Mucosa of rectum (tissue), 2 donors: ENCODE measurements at regions not wholly inside any gene's neighbourhood (a gene's known extent, or its start where the extent isn't known, plus 50 kb on each side); places are given as distances from the start of the nearest gene placed in this dataset.

Source experiments
- H3K27ac ChIP-seq, 2 donors: one replicate each; pipeline ENCODE4 v1.7.0; 2013; ENCODE audit warnings: inconsistent platforms in 2 of 2, low read depth in 2 of 2, low read length in 2 of 2
- H3K27me3 ChIP-seq, 2 donors: one replicate each; pipeline ENCODE4 v1.7.0; 2013; ENCODE audit warnings: low read length in 2 of 2; ENCODE audit not compliant: control insufficient read depth in 2 of 2, insufficient read depth in 2 of 2
- H3K36me3 ChIP-seq, 2 donors: one replicate each; pipeline ENCODE4 v1.7.0; 2013; ENCODE audit warnings: low read length in 2 of 2; ENCODE audit not compliant: control insufficient read depth in 2 of 2, insufficient read depth in 2 of 2
- H3K4me1 ChIP-seq, 2 donors: one replicate each; pipeline ENCODE4 v1.7.0; 2013; ENCODE audit warnings: low read length in 2 of 2, mild to moderate bottlenecking in 1 of 2; ENCODE audit not compliant: control insufficient read depth in 2 of 2, insufficient read depth in 2 of 2
- H3K4me3 ChIP-seq, 2 donors: one replicate each; pipeline ENCODE4 v1.7.0; 2013; ENCODE audit warnings: low read length in 2 of 2
- H3K9ac ChIP-seq, 2 donors: one replicate each; pipeline ENCODE4 v1.7.0; 2013; ENCODE audit warnings: low read length in 2 of 2, low read depth in 1 of 2, mild to moderate bottlenecking in 1 of 2
- H3K9me3 ChIP-seq, 2 donors: one replicate each; pipeline ENCODE4 v1.7.0; 2013; ENCODE audit warnings: low read length in 2 of 2; ENCODE audit not compliant: control insufficient read depth in 2 of 2
- donor health status: healthy.
- donor health status: Normal muscosa, but diverticular disease.

DNA sequence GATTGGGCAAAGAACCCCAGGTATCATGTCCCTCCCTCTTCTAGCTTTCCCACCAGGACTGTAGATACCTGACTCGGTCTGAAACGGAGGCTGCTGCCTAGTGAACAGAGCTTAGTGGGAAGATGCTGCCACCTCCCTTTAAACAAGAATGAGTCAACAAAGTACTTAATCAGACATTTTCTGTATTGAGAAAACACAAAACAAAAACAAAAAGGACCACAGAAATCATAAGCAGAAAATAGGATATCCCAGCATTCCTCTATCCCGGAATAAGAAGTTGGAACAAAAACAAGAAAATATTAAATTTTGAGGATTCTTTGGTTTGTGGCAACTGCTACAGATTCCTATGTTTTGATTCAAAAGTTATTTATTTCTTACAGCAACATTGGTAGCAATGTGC lies 51.7 kb upstream of the COL8A1 start:
- Histone ChIP-seq H3K9me3 (no peaks in the 10 kb centered on the region), H3K27me3 (no peaks in the 10 kb centered on the region), H3K4me3 (no peak overlapping the region), H3K36me3 (no peaks in the 10 kb centered on the region), H3K9ac (no peak overlapping the region), H3K27ac (no peak overlapping the region), H3K4me1 (no peaks in the 10 kb centered on the region)

DNA sequence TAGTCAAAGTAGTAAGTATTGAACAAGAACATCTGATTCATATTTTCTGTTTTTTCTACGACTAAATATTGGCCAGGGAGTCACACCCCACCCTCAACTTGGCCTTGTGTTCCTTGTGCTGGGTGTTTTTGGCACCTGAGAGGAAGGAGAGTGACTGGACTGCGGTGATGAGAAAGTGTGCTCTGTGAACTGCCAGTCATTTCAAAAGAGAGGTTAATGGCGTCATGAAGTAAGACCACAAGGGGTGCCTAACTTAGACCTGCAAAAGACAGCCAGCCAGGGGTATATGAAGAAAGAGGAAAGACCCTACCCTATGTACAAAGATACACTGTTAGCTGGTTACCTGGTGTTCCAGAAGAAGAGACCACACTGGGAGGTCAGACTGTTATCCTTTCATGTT lies 58.4 kb upstream of the COL8A1 start:
- H3K9ac ChIP-seq, result no peak overlapping the region
- no peak overlapping the region for H3K27ac ChIP-seq
- no peak overlapping the region for H3K4me3 ChIP-seq
- no peaks in the 10 kb centered on the region for H3K9me3 ChIP-seq
- no peaks in the 10 kb centered on the region for H3K36me3 ChIP-seq
- H3K27me3 ChIP-seq, result no peaks in the 10 kb centered on the region
- no peaks in the 10 kb centered on the region for H3K4me1 ChIP-seq

DNA sequence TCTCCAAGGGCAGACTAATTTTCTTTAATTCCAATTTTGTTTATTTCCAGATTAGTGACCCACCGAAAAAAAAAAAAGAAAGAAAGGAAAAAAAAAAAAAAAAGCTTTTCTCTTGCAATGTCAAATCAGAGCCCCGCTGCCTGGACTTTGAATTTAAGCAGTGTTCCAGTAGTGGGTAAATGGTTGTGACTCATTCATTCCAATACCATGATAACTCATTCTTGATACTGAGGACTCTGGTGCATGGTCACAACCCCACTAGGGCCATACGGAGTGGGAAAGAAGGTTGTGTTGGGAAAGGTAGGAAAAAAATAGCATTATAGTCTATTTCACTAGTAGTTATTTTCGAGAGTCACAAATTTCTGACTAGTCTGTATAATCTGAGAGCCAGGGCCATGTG lies 59.1 kb upstream of the COL8A1 start:
- Histone ChIP-seq H3K27me3 (no peaks in the 10 kb centered on the region), H3K4me1 (no peaks in the 10 kb centered on the region), H3K9ac (no peak overlapping the region), H3K27ac (no peak overlapping the region), H3K4me3 (no peak overlapping the region), H3K9me3 (no peaks in the 10 kb centered on the region), H3K36me3 (no peaks in the 10 kb centered on the region)

DNA sequence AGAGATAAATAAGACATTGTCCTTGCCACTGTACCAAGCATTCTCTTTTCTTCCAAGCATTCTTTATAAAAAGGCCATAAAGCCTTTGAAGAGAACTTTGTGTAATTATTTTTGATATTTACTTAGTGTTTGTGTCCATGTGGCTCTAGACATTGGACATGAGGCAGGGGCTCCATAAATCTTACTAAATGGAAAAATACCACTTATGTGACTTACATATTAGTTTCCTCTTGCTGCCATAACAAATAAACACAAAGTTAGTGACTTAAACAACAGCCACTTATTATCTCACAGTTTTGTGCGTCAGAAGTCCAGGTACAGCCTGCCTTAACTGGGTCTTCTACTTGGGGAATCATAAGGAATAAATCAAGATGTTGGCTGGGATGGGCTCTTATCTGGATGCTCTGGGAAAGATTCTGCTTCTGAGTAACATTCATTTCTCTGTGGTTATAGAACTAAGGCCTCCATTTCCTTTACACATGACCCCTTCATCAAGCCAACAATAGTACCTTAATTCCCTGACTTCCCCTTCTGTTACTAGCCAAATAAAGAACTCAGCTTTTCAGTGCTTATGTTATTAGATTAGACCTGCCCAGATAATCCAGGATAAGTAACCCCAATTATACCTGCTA lies 59.9 kb upstream of the COL8A1 start:
- Histone ChIP-seq H3K4me3 (no peak overlapping the region), H3K9me3 (no peaks in the 10 kb centered on the region), H3K9ac (no peak overlapping the region), H3K27ac (no peak overlapping the region), H3K27me3 (no peaks in the 10 kb centered on the region), H3K4me1 (no peaks in the 10 kb centered on the region), H3K36me3 (no peaks in the 10 kb centered on the region)

DNA sequence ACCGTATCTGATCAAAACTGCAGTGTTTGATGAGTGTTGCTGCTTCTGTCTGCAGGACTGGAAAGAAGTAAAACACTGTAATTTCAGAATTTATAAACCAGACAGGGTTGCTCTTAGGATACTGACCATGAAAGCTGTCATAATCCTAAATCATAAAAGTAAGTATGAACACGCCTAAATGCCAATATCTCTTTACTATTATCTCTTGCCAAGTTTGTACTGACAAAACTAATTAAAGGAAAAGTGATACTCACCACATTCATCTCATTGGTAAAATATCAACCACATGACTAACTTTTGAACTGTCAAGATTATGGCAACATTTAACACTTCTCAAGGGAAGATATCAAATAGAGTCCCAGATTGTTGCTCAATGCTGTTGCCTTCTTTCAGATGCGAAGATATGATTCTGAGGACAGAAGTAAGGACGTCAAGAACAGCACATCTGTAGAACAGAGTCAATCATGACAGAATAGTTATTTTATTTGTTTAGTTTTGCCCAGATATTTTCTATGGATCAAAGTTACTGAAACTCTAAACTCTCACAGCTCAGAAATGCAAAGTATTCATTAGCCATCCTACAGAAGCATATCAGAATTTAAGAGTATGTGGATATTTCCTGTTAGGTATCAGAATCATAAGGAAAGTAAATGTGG lies 61.4 kb upstream of the COL8A1 start:
- H3K9me3 ChIP-seq, result no peaks in the 10 kb centered on the region
- no peak overlapping the region for H3K9ac ChIP-seq
- no peak overlapping the region for H3K27ac ChIP-seq
- H3K36me3 ChIP-seq, result no peaks in the 10 kb centered on the region
- no peaks in the 10 kb centered on the region for H3K4me1 ChIP-seq
- H3K4me3 ChIP-seq, result no peak overlapping the region
- H3K27me3 ChIP-seq, result no peaks in the 10 kb centered on the region

DNA sequence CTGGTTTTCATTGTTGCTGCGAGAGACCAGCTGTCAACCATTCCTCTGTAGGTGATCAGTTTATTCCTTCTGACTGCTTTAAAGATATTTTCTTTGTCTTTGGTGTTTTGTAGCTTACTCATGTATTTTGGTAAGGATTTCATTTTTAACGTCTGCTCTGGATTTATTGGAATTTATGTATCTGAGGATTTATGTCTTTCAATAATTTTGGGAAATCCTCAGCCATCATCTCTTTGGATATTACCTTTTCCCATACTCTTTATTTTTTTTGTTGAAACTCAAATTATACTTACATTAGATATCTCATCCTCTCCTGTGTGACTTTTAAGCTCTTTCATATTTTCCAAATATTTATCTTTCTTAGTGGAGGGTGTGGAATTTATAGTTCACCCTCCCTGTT lies 62.7 kb upstream of the COL8A1 start:
- H3K27me3 ChIP-seq, result no peaks in the 10 kb centered on the region
- H3K4me1 ChIP-seq, result no peaks in the 10 kb centered on the region
- no peaks in the 10 kb centered on the region for H3K9me3 ChIP-seq
- no peaks in the 10 kb centered on the region for H3K36me3 ChIP-seq
- H3K4me3 ChIP-seq, result no peak overlapping the region
- H3K27ac ChIP-seq, result no peak overlapping the region
- H3K9ac ChIP-seq, result no peak overlapping the region

DNA sequence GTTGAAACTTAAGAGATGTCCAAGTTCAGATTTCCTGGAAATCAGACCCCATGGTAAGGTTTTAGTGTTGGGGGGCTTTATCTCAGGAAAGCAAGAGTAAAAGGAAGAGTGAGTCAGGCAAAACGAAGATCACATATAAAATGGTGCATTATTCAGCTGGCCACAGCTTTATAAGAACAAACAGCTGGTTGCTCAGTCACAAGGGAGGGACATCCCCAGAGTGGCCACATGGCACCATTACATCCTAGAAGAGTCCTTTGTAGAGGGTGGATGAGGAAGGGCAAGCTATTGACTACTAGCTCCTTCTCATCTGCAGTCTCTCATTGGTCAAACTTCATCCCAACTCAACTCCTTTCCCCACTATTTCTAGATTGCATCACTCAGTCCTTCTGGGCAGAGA lies 68.3 kb upstream of the COL8A1 start:
- Histone ChIP-seq H3K27me3 (no peaks in the 10 kb centered on the region), H3K36me3 (no peaks in the 10 kb centered on the region), H3K4me1 (no peaks in the 10 kb centered on the region), H3K9ac (no peak overlapping the region), H3K27ac (no peak overlapping the region), H3K4me3 (no peak overlapping the region), H3K9me3 (no peaks in the 10 kb centered on the region)

DNA sequence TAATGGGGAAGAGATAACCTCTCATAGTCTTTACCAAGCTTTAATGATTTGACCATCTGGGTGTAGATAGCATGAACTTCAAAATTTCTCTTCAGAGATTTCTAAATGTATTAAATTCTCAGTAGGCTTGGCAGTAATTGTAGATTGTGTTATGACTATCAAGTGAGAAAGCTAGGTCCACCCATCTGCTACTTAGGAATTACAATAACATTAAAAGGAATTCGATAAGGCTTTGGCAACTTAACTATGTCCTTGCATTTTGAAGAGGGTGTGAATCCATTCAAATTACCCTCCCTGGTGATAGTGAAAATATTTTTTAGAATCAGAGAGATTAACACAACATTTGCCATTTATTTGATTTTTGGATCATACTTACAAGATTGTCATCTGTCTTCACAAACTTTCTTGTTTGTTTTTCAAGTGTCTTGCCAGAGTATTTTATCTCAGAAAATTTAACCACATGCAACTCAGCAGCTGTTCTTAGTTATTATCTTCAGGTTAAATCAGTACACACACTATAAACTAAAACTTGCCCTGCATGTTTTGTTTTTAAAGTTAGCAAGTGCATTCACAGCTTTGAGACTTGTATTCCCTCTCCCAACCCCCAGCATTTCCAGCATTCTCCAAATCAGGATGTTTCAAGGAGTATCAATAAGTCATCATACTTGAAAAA lies 69.6 kb upstream of the COL8A1 start:
- Histone ChIP-seq H3K27me3 (no peaks in the 10 kb centered on the region), H3K4me3 (no peak overlapping the region), H3K27ac (no peak overlapping the region), H3K9ac (no peak overlapping the region), H3K9me3 (no peaks in the 10 kb centered on the region), H3K36me3 (no peaks in the 10 kb centered on the region), H3K4me1 (no peaks in the 10 kb centered on the region)

DNA sequence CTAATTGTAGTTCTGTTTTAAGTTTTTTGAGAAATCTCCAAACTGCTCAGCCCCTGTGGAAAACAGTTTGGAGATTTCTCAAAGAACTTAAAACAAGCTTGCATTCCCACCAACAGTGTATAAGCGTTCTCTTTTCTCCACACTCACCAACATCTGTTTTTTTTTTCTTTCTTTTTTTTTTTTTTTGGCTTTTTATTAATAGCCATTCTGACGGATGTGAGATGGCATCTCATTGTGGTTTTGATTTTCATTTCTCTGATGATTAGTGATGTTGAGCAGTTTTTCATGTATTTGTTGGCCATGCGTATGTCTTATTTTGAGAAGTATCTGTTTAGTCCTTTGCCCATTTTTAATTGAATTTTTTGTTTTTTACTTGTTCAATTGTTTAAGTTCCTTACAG lies 73.1 kb upstream of the COL8A1 start:
- H3K4me3 ChIP-seq, result no peak overlapping the region
- H3K9ac ChIP-seq, result no peak overlapping the region
- H3K4me1 ChIP-seq, result no peaks in the 10 kb centered on the region
- H3K27ac ChIP-seq, result no peak overlapping the region
- H3K27me3 ChIP-seq, result no peaks in the 10 kb centered on the region
- H3K36me3 ChIP-seq, result no peaks in the 10 kb centered on the region
- no peaks in the 10 kb centered on the region for H3K9me3 ChIP-seq

DNA sequence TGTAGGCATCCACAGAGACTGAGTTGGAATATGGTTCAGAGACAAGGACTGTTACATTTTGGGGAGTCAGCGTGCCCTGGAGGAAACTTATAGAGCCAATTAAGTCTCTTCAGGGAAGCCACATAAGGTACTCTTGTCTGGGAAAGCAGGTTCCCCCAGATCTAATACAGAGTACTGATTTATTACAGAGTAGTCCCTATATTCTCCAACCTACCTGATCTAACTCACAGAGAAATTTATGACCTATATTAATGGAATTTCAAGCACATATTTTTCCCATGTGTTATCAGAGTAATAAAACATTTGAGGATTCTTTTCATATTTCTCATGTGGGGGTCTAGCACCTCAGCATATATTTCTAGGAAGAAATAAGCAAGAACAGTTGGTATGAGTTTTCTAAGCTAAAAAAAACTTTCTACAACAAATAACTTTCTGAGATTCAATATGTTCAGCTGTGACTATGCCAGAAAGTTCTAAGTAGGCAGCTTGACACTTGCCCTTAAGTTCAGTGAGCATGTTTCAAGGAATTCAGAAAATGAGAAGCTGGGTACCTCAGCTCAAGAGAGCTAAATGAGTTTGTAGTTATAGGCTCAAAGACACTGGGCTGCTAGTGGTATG lies 75.3 kb upstream of the COL8A1 start:
- Histone ChIP-seq H3K9me3 (no peaks in the 10 kb centered on the region), H3K9ac (no peak overlapping the region), H3K4me3 (no peak overlapping the region), H3K36me3 (no peaks in the 10 kb centered on the region), H3K4me1 (no peaks in the 10 kb centered on the region), H3K27ac (no peak overlapping the region), H3K27me3 (no peaks in the 10 kb centered on the region)
